ENCODE measurements at regions not wholly inside any gene's neighbourhood (a gene's known extent, or its start where the extent isn't known, plus 50 kb on each side); places are given as distances from the start of the nearest gene placed in this dataset.
A peak's percentile ranks its signal among the peaks of the same experiment; 100 is the strongest.

GRCh38 chr11:104813532-104813931 lies 84.7 kb downstream of the CASP12 start:
- Histone ChIP-seq H3K79me2 (ENCODE audit: low read depth) (no peaks in the 10 kb centered on the region), H3F3A (ENCODE audit: low read depth) (no peaks in the 10 kb centered on the region), H3K27me3 (no peaks in the 10 kb centered on the region), H3K4me2 (no peak overlapping the region), H3K27ac (no peak overlapping the region), H3K36me3 (no peaks in the 10 kb centered on the region), H4K20me1 (ENCODE audit: low read depth) (no peaks in the 10 kb centered on the region), H3K9ac (no peak overlapping the region), H3K4me3 (no peak overlapping the region), H3K4me1 (no peaks in the 10 kb centered on the region), H2AFZ (replicated peaks) (peak overlapping the region; percentile 34), H3K9me3 (ENCODE audit: low read depth) (no peaks in the 10 kb centered on the region)
- Mint-ChIP-seq H3K36me3 (no peaks in the 10 kb centered on the region), H3K27me3 (ENCODE audit: insufficient read depth, low read depth) (no peaks in the 10 kb centered on the region), H3K27ac (no peak overlapping the region), H3K4me3 (no peak overlapping the region), H3K4me1 (no peaks in the 10 kb centered on the region), H3K9me3 (no peaks in the 10 kb centered on the region)
- no peak for DNase-seq (ENCODE audit: low spot score)
- TF ChIP-seq EZH2 (IDR thresholded peaks at IDR 0.05): no peak
- TF ChIP-seq CTCF (IDR thresholded peaks at IDR 0.05): no peak
- TF ChIP-seq EZH2phosphoT487 (IDR thresholded peaks at IDR 0.05): no peak

GRCh38 chr11:104812103-104812788 lies 86.0 kb downstream of the CASP12 start:
- H3K4me3 ChIP-seq: no peak overlapping the region
- no peak overlapping the region for H3K27ac Mint-ChIP-seq

GRCh38 chr11:104803776-104804175 lies 94.5 kb downstream of the CASP12 start:
- H3K27me3 Mint-ChIP-seq (ENCODE audit: insufficient read depth, low read depth): no peaks in the 10 kb centered on the region
- Histone ChIP-seq H3K4me1 (no peaks in the 10 kb centered on the region), H3K9me3 (ENCODE audit: low read depth) (no peaks in the 10 kb centered on the region), H3K27me3 (no peaks in the 10 kb centered on the region), H3K27ac (no peak overlapping the region), H2AFZ (replicated peaks) (no peak overlapping the region), H3K4me3 (no peak overlapping the region), H3K79me2 (ENCODE audit: low read depth) (no peaks in the 10 kb centered on the region), H3K4me2 (no peak overlapping the region), H3F3A (ENCODE audit: low read depth) (no peaks in the 10 kb centered on the region), H4K20me1 (ENCODE audit: low read depth) (no peaks in the 10 kb centered on the region), H3K9ac (no peak overlapping the region), H3K36me3 (no peaks in the 10 kb centered on the region)
- no peaks in the 10 kb centered on the region for H3K36me3 Mint-ChIP-seq
- no peak overlapping the region for H3K4me3 Mint-ChIP-seq
- no peak overlapping the region for H3K27ac Mint-ChIP-seq
- DNase-seq (ENCODE audit: low spot score): no peak
- TF ChIP-seq EZH2phosphoT487 (IDR thresholded peaks at IDR 0.05) (no peak), EZH2 (IDR thresholded peaks at IDR 0.05) (no peak), CTCF (IDR thresholded peaks at IDR 0.05) (no peak)
- no peaks in the 10 kb centered on the region for H3K4me1 Mint-ChIP-seq
- H3K9me3 Mint-ChIP-seq: no peaks in the 10 kb centered on the region

More at GRCh38 chr11:104812103-104812788, 86.0 kb downstream of the CASP12 start:
- Histone ChIP-seq H3K9me3 (ENCODE audit: low read depth) (no peaks in the 10 kb centered on the region), H3K79me2 (ENCODE audit: low read depth) (no peaks in the 10 kb centered on the region), H3K27ac (no peak overlapping the region), H3K4me1 (no peaks in the 10 kb centered on the region), H3K9ac (no peak overlapping the region), H3K36me3 (no peaks in the 10 kb centered on the region), H3F3A (ENCODE audit: low read depth) (no peaks in the 10 kb centered on the region), H4K20me1 (ENCODE audit: low read depth) (no peaks in the 10 kb centered on the region), H3K27me3 (no peaks in the 10 kb centered on the region), H3K4me2 (no peak overlapping the region), H2AFZ (replicated peaks) (no peak overlapping the region)
- TF ChIP-seq EZH2phosphoT487 (IDR thresholded peaks at IDR 0.05) (no peak), CTCF (IDR thresholded peaks at IDR 0.05) (no peak), EZH2 (IDR thresholded peaks at IDR 0.05) (no peak)
- Mint-ChIP-seq H3K4me1 (no peaks in the 10 kb centered on the region), H3K4me3 (no peak overlapping the region), H3K27me3 (ENCODE audit: insufficient read depth, low read depth) (no peaks in the 10 kb centered on the region), H3K9me3 (no peaks in the 10 kb centered on the region), H3K36me3 (no peaks in the 10 kb centered on the region)
- DNase-seq (ENCODE audit: low spot score): no peak
